ENCODE measurements at regions not wholly inside any gene's neighbourhood (a gene's known extent, or its start where the extent isn't known, plus 50 kb on each side); places are given as distances from the start of the nearest gene placed in this dataset.

DNA sequence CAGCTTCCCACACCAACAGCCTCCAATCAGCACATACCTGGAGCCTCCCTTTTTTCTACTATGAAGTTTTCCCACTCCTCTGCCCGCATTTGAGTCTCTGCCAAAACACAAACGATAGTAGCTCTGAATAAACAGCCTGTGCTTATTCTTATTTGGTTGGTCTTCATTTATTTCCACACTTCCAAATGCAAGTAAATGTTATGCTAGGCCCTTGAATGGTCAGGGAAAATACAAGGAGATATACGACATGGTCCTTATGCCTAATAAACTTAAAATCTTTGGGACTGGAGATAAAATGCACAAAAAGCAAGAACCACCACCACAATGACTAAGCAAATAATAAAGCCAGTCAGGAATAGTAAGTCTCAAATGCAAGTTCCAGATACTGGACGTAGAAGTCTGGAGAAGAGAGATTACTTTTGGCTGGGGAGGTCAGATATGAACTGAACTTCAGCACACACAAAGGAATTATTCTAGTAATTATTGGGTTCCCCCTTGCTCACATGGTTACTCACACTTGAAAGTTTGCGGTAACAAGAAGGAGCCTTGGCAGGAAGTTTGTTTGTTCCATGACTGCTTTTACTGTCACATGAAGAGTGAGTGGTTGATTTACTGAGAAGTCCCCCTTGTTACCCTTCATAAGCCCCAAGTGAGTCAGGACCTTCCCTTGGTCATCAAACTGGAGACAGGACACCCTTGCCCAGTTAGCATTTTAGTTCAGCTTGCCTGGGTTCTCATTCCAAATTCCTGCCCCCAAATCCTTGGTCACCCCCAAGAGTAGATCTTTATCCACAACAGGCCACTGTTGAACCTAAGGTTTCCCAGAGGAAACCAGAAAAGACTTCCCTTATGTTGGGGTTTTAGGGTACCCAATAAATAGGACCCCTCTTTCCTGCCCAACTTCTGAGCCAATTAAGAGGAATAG lies 511.2 kb upstream of the JARID2 start:
- TF ChIP-seq EZH2 (IDR thresholded peaks at IDR 0.05; ENCODE audit: insufficient read depth, poor library complexity, severe bottlenecking) = no peak
- 0 out of 2 replicates have a peak, but pooled peaks have one; percentile 67 for TF ChIP-seq EZH2phosphoT487 (IDR thresholded peaks at IDR 0.05; ENCODE audit: insufficient read depth, low read depth)

All from GM23248 (cell line).